ENCODE measurements at regions not wholly inside any gene's neighbourhood (a gene's known extent, or its start where the extent isn't known, plus 50 kb on each side); places are given as distances from the start of the nearest gene placed in this dataset.
A peak's percentile ranks its signal among the peaks of the same experiment; 100 is the strongest.

DNA sequence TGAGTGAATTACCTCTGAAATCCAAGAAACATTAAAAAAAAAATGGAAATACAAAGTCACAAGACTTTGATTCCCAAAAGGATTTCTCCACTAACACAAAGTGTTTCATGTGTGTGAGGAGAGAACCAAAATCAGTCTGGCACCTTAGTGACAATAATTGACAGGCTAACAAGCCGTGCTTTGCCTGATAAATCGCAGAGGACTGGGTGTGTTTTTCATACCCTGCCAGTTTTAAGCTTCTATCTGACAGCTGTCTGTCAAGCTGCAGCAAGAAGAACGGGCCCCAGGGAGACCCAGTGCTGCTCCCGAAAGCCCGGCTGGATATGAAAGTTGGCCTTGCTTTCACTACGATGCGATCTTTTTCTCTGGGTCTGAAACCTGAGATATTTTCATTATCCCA lies 101.6 kb upstream of the KCNK2 start:
- Histone ChIP-seq H3K79me2 (ENCODE audit: insufficient read depth) (no peaks in the 10 kb centered on the region), H3K27ac (ENCODE audit: low read depth in 2 of 2, low read length in 1 of 2) (no peak overlapping the region), H3K9me2 (no peaks in the 10 kb centered on the region), H3F3A (replicated peaks; ENCODE audit: insufficient read depth) (no peaks in the 10 kb centered on the region), H2AFZ (ENCODE audit: low read depth) (no peak overlapping the region), H3K4me3 (ENCODE audit: low read depth in 2 of 2, low read length in 1 of 2) (no peak overlapping the region), H4K20me1 (ENCODE audit: insufficient read depth) (no peaks in the 10 kb centered on the region), H3K9me3 (no peaks in the 10 kb centered on the region), H3K36me3 (replicated peaks in 1 of 2; ENCODE audit: control insufficient read depth in 1 of 2, insufficient read depth in 2 of 2, low read length in 1 of 2) (no peaks in the 10 kb centered on the region), H3K27me3 (ENCODE audit: insufficient read depth) (no peaks in the 10 kb centered on the region), H3K9ac (no peak overlapping the region), H3K4me1 (ENCODE audit: control insufficient read depth in 1 of 2, insufficient read depth in 2 of 2, low read depth in 1 of 2, low read length in 1 of 2) (peaks cover 0 to 9% of the 10 kb centered on the region in 2 experiments; a peak in 1 of 4 replicates), H3K4me2 (no peak overlapping the region)
- POLR2A ChIA-PET = no interaction called here
- no peak for DNase-seq
- TF ChIP-seq YY1 (IDR thresholded peaks at IDR 0.05; ENCODE audit: low read depth) (no peak), FOXM1 (IDR thresholded peaks at IDR 0.05; ENCODE audit: low read depth) (no peak), RXRA (IDR thresholded peaks at IDR 0.05; ENCODE audit: borderline replicate concordance, low read depth) (no peak), EP300 (IDR thresholded peaks at IDR 0.05; ENCODE audit: borderline replicate concordance in 1 of 2, low read depth in 1 of 2, low read length in 1 of 2) (no peak), JUND (IDR thresholded peaks at IDR 0.05) (no peak), POLR2AphosphoS5 (IDR thresholded peaks at IDR 0.05; ENCODE audit: low read depth, low read length) (no peak), SMC3 (IDR thresholded peaks at IDR 0.05; ENCODE audit: low read depth, low read length) (no peak)
- TF ChIP-seq, protein P1, sequence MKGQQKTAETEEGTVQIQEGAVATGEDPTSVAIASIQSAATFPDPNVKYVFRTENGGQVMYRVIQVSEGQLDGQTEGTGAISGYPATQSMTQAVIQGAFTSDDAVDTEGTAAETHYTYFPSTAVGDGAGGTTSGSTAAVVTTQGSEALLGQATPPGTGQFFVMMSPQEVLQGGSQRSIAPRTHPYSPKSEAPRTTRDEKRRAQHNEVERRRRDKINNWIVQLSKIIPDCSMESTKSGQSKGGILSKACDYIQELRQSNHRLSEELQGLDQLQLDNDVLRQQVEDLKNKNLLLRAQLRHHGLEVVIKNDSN (IDR thresholded peaks at IDR 0.05; ENCODE audit: borderline replicate concordance, low read depth) = no peak
- CTCF ChIA-PET = interaction anchor here (0.6 kb wide), 1 partner anchor 287 kb away, joined by 3 read pairs; no protein-coding TSS in a partner anchor
- WGBS (ENCODE audit: low lambda C conversion rate) = 63% methylated on average over 7 of the region's 7 CpGs

DNA sequence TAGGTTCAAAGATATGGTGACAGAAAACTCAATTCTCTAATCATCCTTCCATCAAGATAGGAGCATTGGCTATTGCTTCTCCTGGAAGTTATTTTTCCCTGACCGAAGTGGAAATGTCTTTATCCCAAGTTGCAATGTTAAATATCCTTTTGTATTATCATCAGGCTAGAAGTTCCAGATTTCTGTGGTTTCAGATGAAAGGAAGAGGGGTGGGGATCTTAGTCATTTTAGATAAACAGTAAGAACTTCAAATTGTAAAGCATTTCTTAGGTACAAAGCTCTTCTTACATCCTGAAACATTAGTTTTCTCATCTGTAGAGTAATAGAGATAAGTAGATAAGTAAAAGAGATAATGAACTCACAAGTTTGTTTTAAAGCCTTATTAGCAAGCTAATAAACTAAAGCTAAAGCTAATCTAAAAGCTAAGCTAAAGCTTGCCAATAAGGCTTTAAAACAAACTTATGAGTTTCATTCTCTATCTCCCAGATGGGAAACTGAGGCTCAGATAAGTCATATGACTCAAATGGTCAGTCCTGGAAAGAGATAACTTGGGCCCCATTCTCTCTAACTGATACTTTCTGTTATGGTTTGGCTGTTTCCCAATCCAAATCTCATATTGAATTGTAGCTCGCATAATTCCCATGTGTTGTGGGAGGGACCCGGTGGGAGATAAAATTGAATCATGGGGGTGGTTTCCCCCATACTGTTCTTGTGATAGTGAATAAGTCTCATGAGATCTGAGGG lies 99.2 kb upstream of the KCNK2 start:
- H3K4me3 ChIP-seq (ENCODE audit: low read depth in 2 of 2, low read length in 1 of 2) = no peak overlapping the region
- no peak overlapping the region for H3K4me2 ChIP-seq
- H3K27ac ChIP-seq (ENCODE audit: low read depth in 2 of 2, low read length in 1 of 2) = peak overlapping the region; percentile 15 to 28; a peak in 3 of 4 replicates
- TF ChIP-seq SMC3 (IDR thresholded peaks at IDR 0.05; ENCODE audit: low read depth, low read length) (no peak), CHD2 (IDR thresholded peaks at IDR 0.05; ENCODE audit: low read length, partially characterized antibody) (no peak), MXI1 (IDR thresholded peaks at IDR 0.05; ENCODE audit: low read depth, low read length) (no peak), RXRA (IDR thresholded peaks at IDR 0.05; ENCODE audit: borderline replicate concordance, low read depth) (no peak), JUND (IDR thresholded peaks at IDR 0.05) (peak; percentile 21; the same call in 1 of the 2 replicates), FOSL2 (IDR thresholded peaks at IDR 0.05; ENCODE audit: borderline replicate concordance, low read depth) (peak; percentile 23; the same call in 1 of the 2 replicates), TCF12 (IDR thresholded peaks at IDR 0.05) (peak; percentile 32; the same call in 1 of the 2 replicates), RCOR1 (IDR thresholded peaks at IDR 0.05; ENCODE audit: low read length) (no peak), SIN3A (IDR thresholded peaks at IDR 0.05; ENCODE audit: borderline replicate concordance, low read depth, low read length) (no peak), GABPA (IDR thresholded peaks at IDR 0.05; ENCODE audit: low read depth) (no peak), RAD21 (IDR thresholded peaks at IDR 0.05; ENCODE audit: low read length) (no peak)
- TF ChIP-seq, protein P2, sequence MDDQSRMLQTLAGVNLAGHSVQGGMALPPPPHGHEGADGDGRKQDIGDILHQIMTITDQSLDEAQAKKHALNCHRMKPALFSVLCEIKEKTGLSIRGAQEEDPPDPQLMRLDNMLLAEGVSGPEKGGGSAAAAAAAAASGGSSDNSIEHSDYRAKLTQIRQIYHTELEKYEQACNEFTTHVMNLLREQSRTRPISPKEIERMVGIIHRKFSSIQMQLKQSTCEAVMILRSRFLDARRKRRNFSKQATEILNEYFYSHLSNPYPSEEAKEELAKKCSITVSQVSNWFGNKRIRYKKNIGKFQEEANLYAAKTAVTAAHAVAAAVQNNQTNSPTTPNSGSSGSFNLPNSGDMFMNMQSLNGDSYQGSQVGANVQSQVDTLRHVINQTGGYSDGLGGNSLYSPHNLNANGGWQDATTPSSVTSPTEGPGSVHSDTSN (IDR thresholded peaks at IDR 0.05) = 0 out of 2 replicates have a peak, but pooled peaks have one; percentile 17
- TF ChIP-seq, protein P3, sequence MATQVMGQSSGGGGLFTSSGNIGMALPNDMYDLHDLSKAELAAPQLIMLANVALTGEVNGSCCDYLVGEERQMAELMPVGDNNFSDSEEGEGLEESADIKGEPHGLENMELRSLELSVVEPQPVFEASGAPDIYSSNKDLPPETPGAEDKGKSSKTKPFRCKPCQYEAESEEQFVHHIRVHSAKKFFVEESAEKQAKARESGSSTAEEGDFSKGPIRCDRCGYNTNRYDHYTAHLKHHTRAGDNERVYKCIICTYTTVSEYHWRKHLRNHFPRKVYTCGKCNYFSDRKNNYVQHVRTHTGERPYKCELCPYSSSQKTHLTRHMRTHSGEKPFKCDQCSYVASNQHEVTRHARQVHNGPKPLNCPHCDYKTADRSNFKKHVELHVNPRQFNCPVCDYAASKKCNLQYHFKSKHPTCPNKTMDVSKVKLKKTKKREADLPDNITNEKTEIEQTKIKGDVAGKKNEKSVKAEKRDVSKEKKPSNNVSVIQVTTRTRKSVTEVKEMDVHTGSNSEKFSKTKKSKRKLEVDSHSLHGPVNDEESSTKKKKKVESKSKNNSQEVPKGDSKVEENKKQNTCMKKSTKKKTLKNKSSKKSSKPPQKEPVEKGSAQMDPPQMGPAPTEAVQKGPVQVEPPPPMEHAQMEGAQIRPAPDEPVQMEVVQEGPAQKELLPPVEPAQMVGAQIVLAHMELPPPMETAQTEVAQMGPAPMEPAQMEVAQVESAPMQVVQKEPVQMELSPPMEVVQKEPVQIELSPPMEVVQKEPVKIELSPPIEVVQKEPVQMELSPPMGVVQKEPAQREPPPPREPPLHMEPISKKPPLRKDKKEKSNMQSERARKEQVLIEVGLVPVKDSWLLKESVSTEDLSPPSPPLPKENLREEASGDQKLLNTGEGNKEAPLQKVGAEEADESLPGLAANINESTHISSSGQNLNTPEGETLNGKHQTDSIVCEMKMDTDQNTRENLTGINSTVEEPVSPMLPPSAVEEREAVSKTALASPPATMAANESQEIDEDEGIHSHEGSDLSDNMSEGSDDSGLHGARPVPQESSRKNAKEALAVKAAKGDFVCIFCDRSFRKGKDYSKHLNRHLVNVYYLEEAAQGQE (IDR thresholded peaks at IDR 0.05; ENCODE audit: low read depth, low read length) = no peak
- peaks cover 0 to 9% of the 10 kb centered on the region in 2 experiments; a peak in 1 of 4 replicates for H3K4me1 ChIP-seq (ENCODE audit: control insufficient read depth in 1 of 2, insufficient read depth in 2 of 2, low read depth in 1 of 2, low read length in 1 of 2)
- CTCF ChIA-PET = no interaction called here
- no peaks in the 10 kb centered on the region for H4K20me1 ChIP-seq (ENCODE audit: insufficient read depth)
- no peaks in the 10 kb centered on the region for H3K9me2 ChIP-seq
- H3K9ac ChIP-seq = no peak overlapping the region
- POLR2A ChIA-PET = no interaction called here
- H3K27me3 ChIP-seq (ENCODE audit: insufficient read depth) = no peaks in the 10 kb centered on the region
- WGBS (ENCODE audit: low lambda C conversion rate) = 44% methylated on average over 3 of the region's 3 CpGs
- H2AFZ ChIP-seq (ENCODE audit: low read depth) = peak overlapping the region; percentile 24; the same call in 1 of the 2 replicates
- no peak for DNase-seq
- no peaks in the 10 kb centered on the region for H3K36me3 ChIP-seq (replicated peaks in 1 of 2; ENCODE audit: control insufficient read depth in 1 of 2, insufficient read depth in 2 of 2, low read length in 1 of 2)
- H3K9me3 ChIP-seq = no peaks in the 10 kb centered on the region
- no peaks in the 10 kb centered on the region for H3K79me2 ChIP-seq (ENCODE audit: insufficient read depth)
- H3F3A ChIP-seq (replicated peaks; ENCODE audit: insufficient read depth) = no peaks in the 10 kb centered on the region

Measured in SK-N-SH (cell line).